Fibroblast of skin of abdomen (primary cell): ENCODE measurements at regions not wholly inside any gene's neighbourhood (a gene's known extent, or its start where the extent isn't known, plus 50 kb on each side); places are given as distances from the start of the nearest gene placed in this dataset.

Experiments
- DNase-seq: peaks from one replicate; pipeline ENCODE4 v3.0.0-alpha.2; 2013

- peak; percentile 76 for DNase-seq
These were observed 91.6 kb downstream of the TMX3 start for GRCh38 chr18:68623342-68623741.

- no peak for DNase-seq
These were observed 103.6 kb downstream of the TMX3 start for GRCh38 chr18:68611311-68611710.

- DNase-seq: peak; percentile 4
These were observed 105.9 kb downstream of the TMX3 start for GRCh38 chr18:68608851-68609490.

GRCh38 chr18:68607852-68608251 lies 107.1 kb downstream of the TMX3 start:
- no peak for DNase-seq

- DNase-seq: peak; percentile 64
These were observed 110.7 kb downstream of the TMX3 start for GRCh38 chr18:68604256-68604655.

GRCh38 chr18:68596016-68596415 lies 118.9 kb downstream of the TMX3 start:
- no peak for DNase-seq

- no peak for DNase-seq
These were observed 126.7 kb downstream of the TMX3 start for GRCh38 chr18:68588169-68588568.

- no peak for DNase-seq
These were observed 131.2 kb downstream of the TMX3 start for GRCh38 chr18:68583685-68584084.

- no peak for DNase-seq
These were observed 140.6 kb downstream of the TMX3 start for GRCh38 chr18:68574311-68574710.

GRCh38 chr18:68569936-68570335 lies 145.0 kb downstream of the TMX3 start:
- DNase-seq: no peak

GRCh38 chr18:68568364-68569155 lies 146.3 kb downstream of the TMX3 start:
- no peak for DNase-seq

- DNase-seq: no peak
These were observed 147.9 kb downstream of the TMX3 start for GRCh38 chr18:68566991-68567390.

GRCh38 chr18:68564961-68565360 lies 149.9 kb downstream of the TMX3 start:
- DNase-seq: peak; percentile 78

GRCh38 chr18:68564351-68564750 lies 150.6 kb downstream of the TMX3 start:
- no peak for DNase-seq

GRCh38 chr18:68560128-68560527 lies 154.8 kb downstream of the TMX3 start:
- DNase-seq: no peak

- DNase-seq: no peak
These were observed 157.7 kb downstream of the TMX3 start for GRCh38 chr18:68557183-68557582.

GRCh38 chr18:68555879-68556301 lies 159.0 kb downstream of the TMX3 start:
- no peak for DNase-seq

GRCh38 chr18:68548904-68549870 lies 165.7 kb downstream of the TMX3 start:
- peak; percentile 48 for DNase-seq

- no peak for DNase-seq
These were observed 171.6 kb downstream of the TMX3 start for GRCh38 chr18:68543344-68543743.

GRCh38 chr18:68542846-68543245 lies 172.1 kb downstream of the TMX3 start:
- peak; percentile 12 for DNase-seq

GRCh38 chr18:68533641-68534040 lies 181.3 kb downstream of the TMX3 start:
- DNase-seq: peak; percentile 37

- DNase-seq: no peak
These were observed 182.5 kb downstream of the TMX3 start for GRCh38 chr18:68532328-68532885.

- no peak for DNase-seq
These were observed 189.8 kb downstream of the TMX3 start for GRCh38 chr18:68525091-68525490.
